HEK293 (cell line): ENCODE measurements at regions not wholly inside any gene's neighbourhood (a gene's known extent, or its start where the extent isn't known, plus 50 kb on each side); places are given as distances from the start of the nearest gene placed in this dataset.

Experiments used
- TCF7L2 ChIP-seq: IDR thresholded peaks from 2 replicates; pipeline ENCODE4 v1.6.1; 2011; ENCODE audit warnings: low read depth, mild to moderate bottlenecking, inconsistent platforms, low read length, moderate library complexity, borderline replicate concordance
- TF ChIP-seq, protein P1 (sequence below): fragments of 450-650 bp; formaldehyde crosslinking; IDR thresholded peaks from 2 replicates; pipeline ENCODE4 v1.5.1; 2016; ENCODE audit warnings: missing biosample characterization, missing genetic modification characterization

DNA sequence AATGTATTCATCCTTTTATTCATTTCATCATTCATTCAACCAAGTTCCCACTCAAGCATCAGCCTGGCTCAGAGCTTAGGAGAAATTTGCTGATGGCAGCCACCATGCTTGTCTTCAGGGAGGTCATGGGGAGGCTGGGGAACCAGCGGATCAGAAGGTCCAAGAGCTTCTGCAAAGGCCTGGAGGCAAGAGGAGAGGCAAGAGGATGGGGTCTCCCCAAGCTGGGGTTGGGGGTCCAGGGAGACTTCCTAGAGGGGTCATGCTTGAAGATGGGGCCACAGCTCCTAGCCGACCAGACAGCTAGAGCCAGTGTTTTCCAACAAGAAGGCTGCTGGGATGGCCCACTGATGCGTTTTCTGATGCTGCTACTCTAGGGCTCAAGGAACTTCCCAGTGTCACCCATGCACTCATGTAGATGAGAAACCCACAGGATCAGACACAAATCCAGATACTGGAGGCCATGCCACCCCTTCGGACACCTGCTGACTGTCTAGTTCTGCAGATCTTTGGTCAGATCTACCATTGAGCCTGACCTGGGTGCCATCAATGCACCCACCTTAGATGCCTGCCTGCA, 315.2 kb downstream of the AJAP1 start:
- TF ChIP-seq, protein P1, sequence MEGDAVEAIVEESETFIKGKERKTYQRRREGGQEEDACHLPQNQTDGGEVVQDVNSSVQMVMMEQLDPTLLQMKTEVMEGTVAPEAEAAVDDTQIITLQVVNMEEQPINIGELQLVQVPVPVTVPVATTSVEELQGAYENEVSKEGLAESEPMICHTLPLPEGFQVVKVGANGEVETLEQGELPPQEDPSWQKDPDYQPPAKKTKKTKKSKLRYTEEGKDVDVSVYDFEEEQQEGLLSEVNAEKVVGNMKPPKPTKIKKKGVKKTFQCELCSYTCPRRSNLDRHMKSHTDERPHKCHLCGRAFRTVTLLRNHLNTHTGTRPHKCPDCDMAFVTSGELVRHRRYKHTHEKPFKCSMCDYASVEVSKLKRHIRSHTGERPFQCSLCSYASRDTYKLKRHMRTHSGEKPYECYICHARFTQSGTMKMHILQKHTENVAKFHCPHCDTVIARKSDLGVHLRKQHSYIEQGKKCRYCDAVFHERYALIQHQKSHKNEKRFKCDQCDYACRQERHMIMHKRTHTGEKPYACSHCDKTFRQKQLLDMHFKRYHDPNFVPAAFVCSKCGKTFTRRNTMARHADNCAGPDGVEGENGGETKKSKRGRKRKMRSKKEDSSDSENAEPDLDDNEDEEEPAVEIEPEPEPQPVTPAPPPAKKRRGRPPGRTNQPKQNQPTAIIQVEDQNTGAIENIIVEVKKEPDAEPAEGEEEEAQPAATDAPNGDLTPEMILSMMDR (tag by site-specific recombination) = no peak
- no peak for TF ChIP-seq TCF7L2
